ENCODE measurements at regions not wholly inside any gene's neighbourhood (a gene's known extent, or its start where the extent isn't known, plus 50 kb on each side); places are given as distances from the start of the nearest gene placed in this dataset.

- Histone ChIP-seq H3K36me3 (no peaks in the 10 kb centered on the region), H3K27ac (no peak overlapping the region), H3K4me1 (no peaks in the 10 kb centered on the region), H3K4me3 (no peak overlapping the region), H3K27me3 (no peaks in the 10 kb centered on the region), H3K9me3 (no peaks in the 10 kb centered on the region)
- no peak for TF ChIP-seq CTCF (IDR thresholded peaks at IDR 0.05)
- no peak for DNase-seq (ENCODE audit: low spot score)
Measured at GRCh38 chr20:52438326-52438963, 246.9 kb upstream of the ZFP64 start.

GRCh38 chr20:52434453-52434852, 242.9 kb upstream of the ZFP64 start:
- no peak for TF ChIP-seq CTCF (IDR thresholded peaks at IDR 0.05)
- Histone ChIP-seq H3K4me1 (no peaks in the 10 kb centered on the region), H3K36me3 (no peaks in the 10 kb centered on the region), H3K4me3 (no peak overlapping the region), H3K9me3 (no peaks in the 10 kb centered on the region), H3K27ac (no peak overlapping the region), H3K27me3 (no peaks in the 10 kb centered on the region)
- DNase-seq (ENCODE audit: low spot score) = no peak

GRCh38 chr20:52434041-52434425, 242.5 kb upstream of the ZFP64 start:
- TF ChIP-seq CTCF (IDR thresholded peaks at IDR 0.05) = no peak
- Histone ChIP-seq H3K4me3 (no peak overlapping the region), H3K9me3 (peaks cover 0 to 4% of the 10 kb centered on the region in 2 donors), H3K27ac (no peak overlapping the region), H3K4me1 (no peaks in the 10 kb centered on the region), H3K27me3 (no peaks in the 10 kb centered on the region), H3K36me3 (no peaks in the 10 kb centered on the region)
- DNase-seq (ENCODE audit: low spot score) = no peak

- no peaks in the 10 kb centered on the region for H3K36me3 ChIP-seq
- no peak overlapping the region for H3K27ac ChIP-seq
- no peaks in the 10 kb centered on the region for H3K27me3 ChIP-seq
- no peak for TF ChIP-seq CTCF (IDR thresholded peaks at IDR 0.05)
- H3K4me1 ChIP-seq = no peaks in the 10 kb centered on the region
- H3K9me3 ChIP-seq = peaks cover 0 to 6% of the 10 kb centered on the region in 2 donors
- no peak for DNase-seq (ENCODE audit: low spot score)
- no peak overlapping the region for H3K4me3 ChIP-seq
Measured at GRCh38 chr20:52433326-52434040, 241.9 kb upstream of the ZFP64 start.

GRCh38 chr20:52432740-52433139, 241.2 kb upstream of the ZFP64 start:
- H3K4me1 ChIP-seq = no peaks in the 10 kb centered on the region
- TF ChIP-seq CTCF (IDR thresholded peaks at IDR 0.05) = no peak
- no peaks in the 10 kb centered on the region for H3K36me3 ChIP-seq
- peaks cover 0 to 6% of the 10 kb centered on the region in 2 donors for H3K9me3 ChIP-seq
- no peaks in the 10 kb centered on the region for H3K27me3 ChIP-seq
- H3K27ac ChIP-seq = no peak overlapping the region
- no peak for DNase-seq (ENCODE audit: low spot score)
- H3K4me3 ChIP-seq = no peak overlapping the region
